Common myeloid progenitor, CD34-positive (primary cell): ENCODE measurements at regions not wholly inside any gene's neighbourhood (a gene's known extent, or its start where the extent isn't known, plus 50 kb on each side); places are given as distances from the start of the nearest gene placed in this dataset.

ENCODE experiments used
- CTCF ChIA-PET: fragments of 350-600 bp; sonication (Branson Sonifier 250); formaldehyde crosslinking; loops from one replicate; lab custom pipeline; 2021; ENCODE audit warnings: antibody characterized with exemption; lab: Charles Lee
- POLR2A ChIA-PET: fragments of 350-600 bp; sonication (Branson Sonifier 250); formaldehyde crosslinking; loops from one replicate; lab custom pipeline; 2021; ENCODE audit warnings: antibody characterized with exemption; lab: Charles Lee
- DNase-seq, 3 donors: peaks; one replicate each; pipeline versions ENCODE4 v3.0.0 to v3.0.0-alpha.2; 2013
- H3K27ac ChIP-seq, 2 experiments: 1 replicate in 1 of 2; 2 replicates in 1 of 2; pipeline ENCODE4 v1.7.0; 2013; ENCODE audit warnings: inconsistent platforms in 2 of 2, low read length in 2 of 2, mild to moderate bottlenecking in 2 of 2, low read depth in 1 of 2, moderate library complexity in 1 of 2; ENCODE audit not compliant: severe bottlenecking in 2 of 2, insufficient read depth in 1 of 2, poor library complexity in 1 of 2
- H3K27me3 ChIP-seq, 5 experiments: replicated peaks in 2 of 5; 1 replicate in 3 of 5; 2 replicates in 2 of 5; pipeline versions ENCODE4 v1.6.1 to v1.7.0; 2013; ENCODE audit warnings: low read length in 4 of 5, mild to moderate bottlenecking in 2 of 5, moderate library complexity in 2 of 5, inconsistent platforms in 1 of 5; ENCODE audit not compliant: insufficient read depth in 5 of 5, control insufficient read depth in 4 of 5
- H3K36me3 ChIP-seq, 4 experiments: 1 replicate in 2 of 4; 2 replicates in 2 of 4; pipeline versions ENCODE4 v1.6.1 to v1.7.0; 2013; ENCODE audit warnings: low read length in 3 of 4, control low read depth in 1 of 4, mild to moderate bottlenecking in 1 of 4; ENCODE audit not compliant: control insufficient read depth in 4 of 4, insufficient read depth in 4 of 4
- H3K4me1 ChIP-seq, 4 experiments: 1 replicate in 3 of 4; 2 replicates in 1 of 4; pipeline versions ENCODE4 v1.6.1 to v1.7.1; 2013; ENCODE audit warnings: low read length in 3 of 4, mild to moderate bottlenecking in 3 of 4, control low read depth in 1 of 4, inconsistent platforms in 1 of 4, moderate library complexity in 1 of 4; ENCODE audit not compliant: control insufficient read depth in 4 of 4, insufficient read depth in 4 of 4; ENCODE audit errors: control extremely low read depth in 1 of 4
- H3K4me3 ChIP-seq, 7 experiments: 1 replicate in 4 of 7; 2 replicates in 3 of 7; pipeline versions ENCODE4 v1.5.1 to v1.7.0; 2013; ENCODE audit warnings: mild to moderate bottlenecking in 7 of 7, low read length in 6 of 7, moderate library complexity in 6 of 7, inconsistent platforms in 2 of 7, low read depth in 2 of 7, control low read depth in 1 of 7; ENCODE audit not compliant: insufficient read depth in 4 of 7, control insufficient read depth in 1 of 7; ENCODE audit errors: extremely low read depth in 1 of 7
- H3K9me3 ChIP-seq, 5 experiments: 1 replicate in 4 of 5; 2 replicates in 1 of 5; pipeline versions ENCODE4 v1.6.1 to v1.7.1; 2013; ENCODE audit warnings: low read length in 4 of 5, mild to moderate bottlenecking in 2 of 5, inconsistent platforms in 1 of 5, low read depth in 1 of 5, moderate library complexity in 1 of 5; ENCODE audit not compliant: control insufficient read depth in 4 of 5, insufficient read depth in 2 of 5; ENCODE audit errors: control extremely low read depth in 1 of 5
- WGBS: methylation state at CpG from one replicate; pipeline ENCODE4 v1.1.5; 2013; ENCODE audit not compliant: insufficient coverage; 5-methylcytosine and 5-hydroxymethylcytosine counted together

- DNase-seq = no peak
- ChIA-PET POLR2A (interaction anchor here (0.6 kb wide), 1 partner anchor 1278 kb away, joined by 4 read pairs; no protein-coding TSS in a partner anchor), CTCF (no interaction called here)
- H3K27ac ChIP-seq = no peak overlapping the region
- no peaks in the 10 kb centered on the region for H3K27me3 ChIP-seq
- H3K9me3 ChIP-seq = no peaks in the 10 kb centered on the region
- 6% methylated on average over 3 of the region's 3 CpGs for WGBS
- peaks cover 0 to 18% (median 10%) of the 10 kb centered on the region in 4 experiments for H3K4me1 ChIP-seq
- no peak overlapping the region for H3K4me3 ChIP-seq
- no peaks in the 10 kb centered on the region for H3K36me3 ChIP-seq
Measured at GRCh38 chr3:40851836-40852235, 327.1 kb downstream of the ZNF621 start.

- Histone ChIP-seq H3K27me3 (no peaks in the 10 kb centered on the region), H3K4me3 (no peak overlapping the region), H3K27ac (no peak overlapping the region), H3K4me1 (peaks cover 0 to 18% (median 10%) of the 10 kb centered on the region in 4 experiments), H3K9me3 (no peaks in the 10 kb centered on the region), H3K36me3 (no peaks in the 10 kb centered on the region)
- 86% methylated on average over 1 of the region's 2 CpGs for WGBS
- no peak for DNase-seq
- CTCF ChIA-PET = no interaction called here
- POLR2A ChIA-PET = no interaction called here
Measured at GRCh38 chr3:40852712-40853111, 328.0 kb downstream of the ZNF621 start.

- no peak overlapping the region for H3K27ac ChIP-seq
- H3K36me3 ChIP-seq = no peaks in the 10 kb centered on the region
- DNase-seq = no peak
- no peaks in the 10 kb centered on the region for H3K27me3 ChIP-seq
- peaks cover 0 to 18% (median 10%) of the 10 kb centered on the region in 4 experiments for H3K4me1 ChIP-seq
- WGBS = 100% methylated on average over 2 of the region's 4 CpGs
- POLR2A ChIA-PET = no interaction called here
- CTCF ChIA-PET = no interaction called here
- H3K9me3 ChIP-seq = no peaks in the 10 kb centered on the region
- no peak overlapping the region for H3K4me3 ChIP-seq
Measured at GRCh38 chr3:40853474-40853873, 328.7 kb downstream of the ZNF621 start.

DNA sequence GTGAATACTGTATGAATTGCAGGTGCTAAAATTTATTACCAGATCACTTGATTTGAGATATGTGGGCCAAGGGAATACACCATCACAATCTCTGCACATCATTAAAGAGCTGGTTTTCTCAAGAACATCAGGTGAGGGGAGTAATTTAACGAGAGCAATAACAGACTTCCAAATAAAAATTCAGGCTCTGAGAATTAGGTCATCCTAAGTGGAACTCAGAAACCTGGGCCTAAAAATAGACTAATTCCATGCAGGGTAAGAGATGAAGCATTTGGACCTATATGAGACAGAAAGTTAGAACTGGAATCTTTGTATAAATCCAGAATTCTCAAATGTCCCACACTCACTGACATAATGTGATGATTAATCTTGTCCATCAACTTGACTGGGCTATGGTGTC lies 331.1 kb downstream of the ZNF621 start:
- no peak for DNase-seq
- POLR2A ChIA-PET = no interaction called here
- no peaks in the 10 kb centered on the region for H3K36me3 ChIP-seq
- no peak overlapping the region for H3K27ac ChIP-seq
- no peaks in the 10 kb centered on the region for H3K9me3 ChIP-seq
- H3K27me3 ChIP-seq = no peaks in the 10 kb centered on the region
- peaks cover 0 to 14% (median 7%) of the 10 kb centered on the region in 4 experiments for H3K4me1 ChIP-seq
- H3K4me3 ChIP-seq = no peak overlapping the region
- CTCF ChIA-PET = no interaction called here
- 100% methylated on average over 1 of the region's 1 CpG for WGBS

DNA sequence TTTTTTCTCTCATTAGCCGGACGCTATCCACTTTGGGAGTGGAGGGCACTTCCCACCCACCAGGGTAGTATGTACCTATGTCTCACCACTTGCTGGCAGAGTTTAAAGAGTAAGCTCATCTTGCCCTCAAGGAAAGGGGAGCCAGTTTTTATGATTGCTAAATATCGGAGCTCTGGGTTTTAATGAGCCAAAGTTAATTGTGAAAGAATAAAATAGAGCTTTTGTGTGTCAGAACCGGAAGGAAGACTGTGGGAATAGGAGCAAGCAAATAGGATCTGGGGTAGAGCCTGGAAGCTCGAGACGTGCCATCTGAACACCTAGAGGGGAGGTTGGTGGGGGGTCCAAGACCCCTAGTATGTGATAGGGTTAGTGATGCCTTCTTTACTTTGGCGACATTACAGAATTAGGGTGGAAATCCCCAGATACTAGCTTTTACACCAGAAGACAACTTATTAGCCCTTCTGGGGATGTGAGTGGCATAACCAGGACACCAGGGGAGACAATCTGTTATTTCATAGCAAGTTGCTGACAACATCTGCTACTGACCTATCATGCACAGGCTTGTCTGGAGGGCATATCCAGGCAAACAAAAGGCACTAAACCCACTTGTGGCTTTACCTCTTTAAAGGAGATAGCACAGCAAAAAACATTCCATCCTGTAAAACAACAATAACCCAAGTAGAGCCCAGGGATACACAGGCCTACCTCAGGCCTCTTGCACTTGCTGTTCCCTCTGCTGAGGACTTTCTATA lies 333.8 kb downstream of the ZNF621 start:
- CTCF ChIA-PET = no interaction called here

GRCh38 chr3:40862946-40863345 lies 336.4 kb upstream of the CTNNB1 start:
- POLR2A ChIA-PET = no interaction called here
- H3K36me3 ChIP-seq = no peaks in the 10 kb centered on the region
- no peak for DNase-seq
- no peak overlapping the region for H3K4me3 ChIP-seq
- H3K27me3 ChIP-seq = no peaks in the 10 kb centered on the region
- no peaks in the 10 kb centered on the region for H3K4me1 ChIP-seq
- no peak overlapping the region for H3K27ac ChIP-seq
- CTCF ChIA-PET = no interaction called here
- peaks cover 0 to 3% (median 0%) of the 10 kb centered on the region in 5 experiments for H3K9me3 ChIP-seq
- WGBS = no CpG with 5 or more reads among the region's 2 CpGs

More for the DNA sequence above, 333.8 kb downstream of the ZNF621 start:
- H3K27ac ChIP-seq = no peak overlapping the region
- no peaks in the 10 kb centered on the region for H3K36me3 ChIP-seq
- no peak overlapping the region for H3K4me3 ChIP-seq
- no peaks in the 10 kb centered on the region for H3K27me3 ChIP-seq
- H3K9me3 ChIP-seq = no peaks in the 10 kb centered on the region
- H3K4me1 ChIP-seq = no peaks in the 10 kb centered on the region
- DNase-seq = no peak
- POLR2A ChIA-PET = interaction anchor here (0.6 kb wide), 2 partner anchors 57 to 133 kb away, joined by 3 read pairs; no protein-coding TSS in a partner anchor
- 100% methylated on average over 3 of the region's 7 CpGs for WGBS

GRCh38 chr3:40864146-40864782 lies 335.0 kb upstream of the CTNNB1 start:
- WGBS = 94% methylated on average over 2 of the region's 3 CpGs
- POLR2A ChIA-PET = no interaction called here
- no peak for DNase-seq
- H3K36me3 ChIP-seq = no peaks in the 10 kb centered on the region
- no peak overlapping the region for H3K27ac ChIP-seq
- no peaks in the 10 kb centered on the region for H3K27me3 ChIP-seq
- H3K4me1 ChIP-seq = no peaks in the 10 kb centered on the region
- no peak overlapping the region for H3K4me3 ChIP-seq
- CTCF ChIA-PET = no interaction called here
- peaks cover 0 to 3% (median 0%) of the 10 kb centered on the region in 5 experiments for H3K9me3 ChIP-seq
